ENCODE measurements at regions not wholly inside any gene's neighbourhood (a gene's known extent, or its start where the extent isn't known, plus 50 kb on each side); places are given as distances from the start of the nearest gene placed in this dataset.

DNA sequence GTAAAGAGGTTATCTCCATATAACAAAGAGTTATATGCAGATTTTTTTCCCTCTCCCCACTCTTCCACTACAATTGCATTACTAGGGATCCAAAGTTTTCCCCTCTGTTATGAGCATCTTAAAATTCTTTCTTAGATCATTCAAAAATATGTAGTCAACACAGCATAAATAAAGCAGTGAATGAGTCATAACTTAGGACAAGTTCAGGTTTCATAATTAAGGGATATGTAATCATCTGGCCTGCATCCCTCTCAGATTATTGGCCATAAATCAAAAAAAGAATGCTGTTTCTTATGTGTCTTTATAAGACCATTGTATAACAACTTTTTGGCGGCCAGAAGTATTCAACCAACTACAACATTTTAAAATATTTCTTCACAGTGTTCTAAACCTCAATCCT, 1526.1 kb downstream of the KCNT2 start:
- TF ChIP-seq, protein P1, sequence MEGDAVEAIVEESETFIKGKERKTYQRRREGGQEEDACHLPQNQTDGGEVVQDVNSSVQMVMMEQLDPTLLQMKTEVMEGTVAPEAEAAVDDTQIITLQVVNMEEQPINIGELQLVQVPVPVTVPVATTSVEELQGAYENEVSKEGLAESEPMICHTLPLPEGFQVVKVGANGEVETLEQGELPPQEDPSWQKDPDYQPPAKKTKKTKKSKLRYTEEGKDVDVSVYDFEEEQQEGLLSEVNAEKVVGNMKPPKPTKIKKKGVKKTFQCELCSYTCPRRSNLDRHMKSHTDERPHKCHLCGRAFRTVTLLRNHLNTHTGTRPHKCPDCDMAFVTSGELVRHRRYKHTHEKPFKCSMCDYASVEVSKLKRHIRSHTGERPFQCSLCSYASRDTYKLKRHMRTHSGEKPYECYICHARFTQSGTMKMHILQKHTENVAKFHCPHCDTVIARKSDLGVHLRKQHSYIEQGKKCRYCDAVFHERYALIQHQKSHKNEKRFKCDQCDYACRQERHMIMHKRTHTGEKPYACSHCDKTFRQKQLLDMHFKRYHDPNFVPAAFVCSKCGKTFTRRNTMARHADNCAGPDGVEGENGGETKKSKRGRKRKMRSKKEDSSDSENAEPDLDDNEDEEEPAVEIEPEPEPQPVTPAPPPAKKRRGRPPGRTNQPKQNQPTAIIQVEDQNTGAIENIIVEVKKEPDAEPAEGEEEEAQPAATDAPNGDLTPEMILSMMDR (IDR thresholded peaks at IDR 0.05; ENCODE audit: insufficient read depth, low read length) = no peak
- TF ChIP-seq POLR2AphosphoS5 (IDR thresholded peaks at IDR 0.05; ENCODE audit: low read depth) = no peak
- TF ChIP-seq, protein P2, sequence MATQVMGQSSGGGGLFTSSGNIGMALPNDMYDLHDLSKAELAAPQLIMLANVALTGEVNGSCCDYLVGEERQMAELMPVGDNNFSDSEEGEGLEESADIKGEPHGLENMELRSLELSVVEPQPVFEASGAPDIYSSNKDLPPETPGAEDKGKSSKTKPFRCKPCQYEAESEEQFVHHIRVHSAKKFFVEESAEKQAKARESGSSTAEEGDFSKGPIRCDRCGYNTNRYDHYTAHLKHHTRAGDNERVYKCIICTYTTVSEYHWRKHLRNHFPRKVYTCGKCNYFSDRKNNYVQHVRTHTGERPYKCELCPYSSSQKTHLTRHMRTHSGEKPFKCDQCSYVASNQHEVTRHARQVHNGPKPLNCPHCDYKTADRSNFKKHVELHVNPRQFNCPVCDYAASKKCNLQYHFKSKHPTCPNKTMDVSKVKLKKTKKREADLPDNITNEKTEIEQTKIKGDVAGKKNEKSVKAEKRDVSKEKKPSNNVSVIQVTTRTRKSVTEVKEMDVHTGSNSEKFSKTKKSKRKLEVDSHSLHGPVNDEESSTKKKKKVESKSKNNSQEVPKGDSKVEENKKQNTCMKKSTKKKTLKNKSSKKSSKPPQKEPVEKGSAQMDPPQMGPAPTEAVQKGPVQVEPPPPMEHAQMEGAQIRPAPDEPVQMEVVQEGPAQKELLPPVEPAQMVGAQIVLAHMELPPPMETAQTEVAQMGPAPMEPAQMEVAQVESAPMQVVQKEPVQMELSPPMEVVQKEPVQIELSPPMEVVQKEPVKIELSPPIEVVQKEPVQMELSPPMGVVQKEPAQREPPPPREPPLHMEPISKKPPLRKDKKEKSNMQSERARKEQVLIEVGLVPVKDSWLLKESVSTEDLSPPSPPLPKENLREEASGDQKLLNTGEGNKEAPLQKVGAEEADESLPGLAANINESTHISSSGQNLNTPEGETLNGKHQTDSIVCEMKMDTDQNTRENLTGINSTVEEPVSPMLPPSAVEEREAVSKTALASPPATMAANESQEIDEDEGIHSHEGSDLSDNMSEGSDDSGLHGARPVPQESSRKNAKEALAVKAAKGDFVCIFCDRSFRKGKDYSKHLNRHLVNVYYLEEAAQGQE (IDR thresholded peaks at IDR 0.05; ENCODE audit: insufficient replicate concordance, low read depth) = no peak
- TF ChIP-seq GABPA (IDR thresholded peaks at IDR 0.05; ENCODE audit: low read depth) = no peak
- no peak for TF ChIP-seq SPI1 (IDR thresholded peaks at IDR 0.05; ENCODE audit: borderline replicate concordance, low read depth)

All from HL-60 (cell line).